GM12878 (cell line): ENCODE measurements at regions not wholly inside any gene's neighbourhood (a gene's known extent, or its start where the extent isn't known, plus 50 kb on each side); places are given as distances from the start of the nearest gene placed in this dataset.

Experiments
- ATAC-seq: fragments of 200-7000 bp; cut with Tn5 transposase; 3 replicates; pipeline ENCODE4 v1.9.1; 2020; ENCODE audit warnings: mild to moderate bottlenecking, moderate library complexity
- BruUV-seq: library from RNA; stranded (reverse); fragments of 400-500 nt; replicated peaks from 2 replicates; lab custom pipeline; 2021; lab: Mats Ljungman, UMichigan
- CTCF ChIA-PET: fragments of 300-600 bp; sonication (Branson Sonifier 250); formaldehyde crosslinking; extraction: SDS; loops from one replicate; lab custom pipeline; 2021; ENCODE audit warnings: inconsistent platforms; lab: Yijun Ruan, JAX
- POLR2A ChIA-PET: fragments of 350-600 bp; formaldehyde crosslinking; extraction: SDS; loops from one replicate; lab custom pipeline; 2021; ENCODE audit warnings: inconsistent platforms; lab: Charles Lee
- RAD21 ChIA-PET: fragments of 300-600 bp; sonication (Branson Sonifier 250); formaldehyde crosslinking; loops from one replicate; lab custom pipeline; 2023; ENCODE audit warnings: antibody characterized with exemption; ENCODE audit not compliant: unreplicated experiment; lab: Charles Lee
- SMC1A ChIA-PET: fragments of 300-600 bp; sonication (Branson Sonifier 250); formaldehyde crosslinking; loops from one replicate; lab custom pipeline; 2023; ENCODE audit not compliant: unreplicated experiment, uncharacterized antibody; lab: Charles Lee
- DNase-seq: peaks from one replicate; pipeline ENCODE4 v3.0.0-alpha.2; 2011; ENCODE audit warnings: low read depth, low spot score
- FAIRE-seq: peaks from 3 replicates; lab custom pipeline; 2011; peaks lifted over from hg19 to GRCh38; lab: Jason Lieb, UNC
- H2AFZ ChIP-seq: 2 replicates; pipeline ENCODE4 v1.6.0; 2011; ENCODE audit warnings: low read depth, low read length, control low read depth; ENCODE audit not compliant: control insufficient read depth
- H3K27ac ChIP-seq: 2 replicates; pipeline ENCODE4 v1.5.1; 2011; ENCODE audit warnings: control low read depth; ENCODE audit not compliant: control insufficient read depth, insufficient read depth
- H3K27me3 ChIP-seq, 2 experiments: replicated peaks in 1 of 2; 2 replicates each; pipeline versions ENCODE4 v1.6.0 to v1.6.1; 2011; ENCODE audit warnings: low read length in 1 of 2; ENCODE audit not compliant: control insufficient read depth in 2 of 2, insufficient read depth in 2 of 2
- H3K36me3 ChIP-seq, 2 experiments: 2 replicates each; pipeline ENCODE4 v1.5.1; 2011; ENCODE audit warnings: low read length in 1 of 2; ENCODE audit not compliant: control insufficient read depth in 2 of 2, insufficient read depth in 2 of 2
- H3K4me1 ChIP-seq: 2 replicates; pipeline ENCODE4 v1.6.1; 2011; ENCODE audit warnings: mild to moderate bottlenecking, low read length, moderate library complexity, mixed read lengths; ENCODE audit not compliant: control insufficient read depth, insufficient read depth
- H3K4me2 ChIP-seq: 2 replicates; pipeline ENCODE4 v1.6.0; 2011; ENCODE audit warnings: control low read depth; ENCODE audit not compliant: control insufficient read depth, insufficient read depth
- H3K4me3 ChIP-seq: fragments of 200-600 bp; sonication (generic); 2 replicates; pipeline ENCODE4 v1.5.1; 2016
- H3K79me2 ChIP-seq: 2 replicates; pipeline ENCODE4 v1.6.0; 2011; ENCODE audit warnings: low read length; ENCODE audit not compliant: control insufficient read depth, insufficient read depth
- H3K9ac ChIP-seq: 2 replicates; pipeline ENCODE4 v1.8.0; 2011; ENCODE audit warnings: low read length, control low read depth, mixed read lengths; ENCODE audit not compliant: control insufficient read depth, insufficient read depth
- H3K9me3 ChIP-seq: replicated peaks from 3 replicates; pipeline ENCODE4 v1.5.1; 2011; ENCODE audit warnings: mild to moderate bottlenecking, low read length; ENCODE audit not compliant: control insufficient read depth, insufficient read depth
- H4K20me1 ChIP-seq: 2 replicates; pipeline ENCODE4 v1.6.0; 2011; ENCODE audit not compliant: control insufficient read depth, insufficient read depth
- CEBPB ChIP-seq, 2 experiments: fragments of 150-350 bp in 1 of 2; IDR thresholded peaks; 2 replicates each; pipeline ENCODE4 v1.6.1; 2012 to 2014; ENCODE audit warnings: low read depth in 2 of 2, low read length in 2 of 2, borderline replicate concordance in 1 of 2, inconsistent platforms in 1 of 2
- ELK1 ChIP-seq: IDR thresholded peaks from 2 replicates; pipeline ENCODE4 v1.6.1; 2012; ENCODE audit warnings: low read depth, low read length, improper control_type of control experiment
- EZH2 ChIP-seq: IDR thresholded peaks from 2 replicates; pipeline ENCODE4 v1.6.1; 2012; ENCODE audit warnings: low read depth, mild to moderate bottlenecking, control low read depth, inconsistent platforms, low read length, borderline replicate concordance; ENCODE audit not compliant: control insufficient read depth
- FOXK2 ChIP-seq: fragments of 450-650 bp; IDR thresholded peaks from 2 replicates; pipeline ENCODE4 v1.6.1; 2017; ENCODE audit warnings: mild to moderate bottlenecking, moderate library complexity
- HDAC6 ChIP-seq: fragments of 200-600 bp; sonication (generic); IDR thresholded peaks from one replicate; pipeline ENCODE4 v1.8.0; 2017; ENCODE audit warnings: antibody characterized with exemption; ENCODE audit not compliant: unreplicated experiment
- HSF1 ChIP-seq: fragments of 150-350 bp; IDR thresholded peaks from 2 replicates; pipeline ENCODE4 v1.6.1; 2014; ENCODE audit warnings: mild to moderate bottlenecking, low read depth, low read length
- MTA2 ChIP-seq: fragments of 450-650 bp; IDR thresholded peaks from 2 replicates; pipeline ENCODE4 v1.6.1; 2016; ENCODE audit warnings: low read depth, mild to moderate bottlenecking, moderate library complexity
- MTA3 ChIP-seq: IDR thresholded peaks from 2 replicates; pipeline ENCODE4 v1.6.1; 2012; ENCODE audit warnings: low read length, inconsistent platforms, borderline replicate concordance
- NR2F1 ChIP-seq: fragments of 450-650 bp; conservative IDR thresholded peaks from 2 replicates; pipeline ENCODE4 v1.6.1; 2017; ENCODE audit warnings: mild to moderate bottlenecking
- PAX5 ChIP-seq: IDR thresholded peaks from 2 replicates; pipeline ENCODE4 v1.6.1; 2011; ENCODE audit warnings: low read depth, low read length, borderline replicate concordance
- PAX8 ChIP-seq: fragments of 450-650 bp; IDR thresholded peaks from 2 replicates; pipeline ENCODE4 v1.6.1; 2017; ENCODE audit warnings: mild to moderate bottlenecking, moderate library complexity
- RELA ChIP-seq: fragments of 450-650 bp; IDR thresholded peaks from 2 replicates; pipeline ENCODE4 v1.8.0; 2014; ENCODE audit warnings: borderline replicate concordance; ENCODE audit not compliant: partially characterized antibody
- SMC3 ChIP-seq: IDR thresholded peaks from 2 replicates; pipeline ENCODE4 v1.6.1; 2011; ENCODE audit warnings: low read length, improper control_type of control experiment, borderline replicate concordance
- SP1 ChIP-seq: IDR thresholded peaks from one replicate; pipeline ENCODE4 v1.6.1; 2011; ENCODE audit warnings: low read depth, low read length
- SREBF2 ChIP-seq: IDR thresholded peaks from 2 replicates; pipeline ENCODE4 v1.6.1; 2012; ENCODE audit warnings: mild to moderate bottlenecking, low read length
- TAF1 ChIP-seq: IDR thresholded peaks from 2 replicates; pipeline ENCODE4 v1.6.1; 2011; ENCODE audit warnings: mild to moderate bottlenecking, low read depth, low read length, borderline replicate concordance
- TARDBP ChIP-seq: IDR thresholded peaks from 2 replicates; pipeline ENCODE4 v1.6.1; 2016; ENCODE audit warnings: borderline replicate concordance
- ZBED1 ChIP-seq: IDR thresholded peaks from 2 replicates; pipeline ENCODE4 v1.6.1; 2016; ENCODE audit warnings: borderline replicate concordance
- ZSCAN29 ChIP-seq: fragments of 450-650 bp; IDR thresholded peaks from 2 replicates; pipeline ENCODE4 v1.6.1; 2017; ENCODE audit warnings: mild to moderate bottlenecking, moderate library complexity
- in situ Hi-C: fragments of 300-500 bp; cut with MboI; formaldehyde crosslinking; loops from 9 replicates; pipeline ENCODE4 v1.14.3; 2018; ENCODE audit warnings: mixed read lengths
- intact Hi-C: fragments of 100-400 bp; cut with micrococcal nuclease; formaldehyde crosslinking; loops from one replicate; pipeline ENCODE4 v1.14.2; 2022; ENCODE audit not compliant: unreplicated experiment
- TF ChIP-seq, protein P1 (sequence below): IDR thresholded peaks from 2 replicates; pipeline ENCODE4 v1.6.1; 2012; ENCODE audit warnings: low read depth, low read length, improper control_type of control experiment
- TF ChIP-seq, protein P2 (sequence below): IDR thresholded peaks from 2 replicates; pipeline ENCODE4 v1.6.1; 2011; ENCODE audit warnings: low read depth, mild to moderate bottlenecking, low read length, moderate library complexity, borderline replicate concordance; ENCODE audit errors: extremely low read depth

GRCh38 chr4:132982151-132982550 lies 166.9 kb upstream of the PCDH10 start (continued):
- TF ChIP-seq MTA3 (no peak), SMC3 (no peak), PAX5 (no peak), PAX8 (no peak), MTA2 (no peak), SP1 (no peak), HSF1 (no peak)
- TF ChIP-seq, protein P1, sequence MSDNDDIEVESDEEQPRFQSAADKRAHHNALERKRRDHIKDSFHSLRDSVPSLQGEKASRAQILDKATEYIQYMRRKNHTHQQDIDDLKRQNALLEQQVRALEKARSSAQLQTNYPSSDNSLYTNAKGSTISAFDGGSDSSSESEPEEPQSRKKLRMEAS, result no peak

- CTCF ChIA-PET, result no interaction called here
- no peak for DNase-seq
- TF ChIP-seq HDAC6 (no peak), SMC3 (no peak), PAX8 (no peak), NR2F1 (no peak), ZSCAN29 (no peak), RELA (no peak), ELK1 (no peak), SREBF2 (no peak), ZBED1 (no peak), TAF1 (no peak), CEBPB (IDR thresholded peaks at IDR 0.05; ENCODE audit: borderline replicate concordance in 1 of 2, low read depth in 2 of 2, low read length in 2 of 2) (no peak), FOXK2 (no peak), EZH2 (no peak), TARDBP (no peak)
- TF ChIP-seq, protein P2, sequence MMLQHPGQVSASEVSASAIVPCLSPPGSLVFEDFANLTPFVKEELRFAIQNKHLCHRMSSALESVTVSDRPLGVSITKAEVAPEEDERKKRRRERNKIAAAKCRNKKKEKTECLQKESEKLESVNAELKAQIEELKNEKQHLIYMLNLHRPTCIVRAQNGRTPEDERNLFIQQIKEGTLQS, result no peak
- TF ChIP-seq, all 136 proteins: peak for 0
- FAIRE-seq, result no peak
- Histone ChIP-seq H4K20me1 (no peaks in the 10 kb centered on the region), H3K79me2 (no peaks in the 10 kb centered on the region), H3K4me2 (no peak overlapping the region), H3K27ac (no peak overlapping the region), H3K4me3 (no peak overlapping the region), H3K4me1 (no peaks in the 10 kb centered on the region), H3K9me3 (no peaks in the 10 kb centered on the region), H2AFZ (no peak overlapping the region), H3K36me3 (no peaks in the 10 kb centered on the region), H3K27me3 (no peaks in the 10 kb centered on the region), H3K9ac (no peak overlapping the region)
- ATAC-seq, result no peak
- in situ Hi-C loops (no loop called here), intact Hi-C loops (no loop called here)
- BruUV-seq, result no TSS peak
- POLR2A ChIA-PET, result no interaction called here
- SMC1A ChIA-PET, result no interaction called here
- RAD21 ChIA-PET, result no interaction called here
These were observed 158.0 kb upstream of the PCDH10 start for GRCh38 chr4:132991111-132991510.
